BJ (cell line): ENCODE measurements at regions not wholly inside any gene's neighbourhood (a gene's known extent, or its start where the extent isn't known, plus 50 kb on each side); places are given as distances from the start of the nearest gene placed in this dataset.
"Not testable (repeated sequence)": the region's sequence is repeated elsewhere in the genome, so short reads cannot be mapped to it uniquely, and the experiment has no call there.

Experiments used
- CTCF ChIA-PET: fragments of 350-600 bp; formaldehyde crosslinking; extraction: SDS; loops from one replicate; lab custom pipeline; 2021; ENCODE audit warnings: antibody characterized with exemption, inconsistent platforms; lab: Yijun Ruan, JAX
- POLR2A ChIA-PET: fragments of 300-600 bp; sonication (Branson Sonifier 250); formaldehyde crosslinking; extraction: SDS; loops from one replicate; lab custom pipeline; 2021; ENCODE audit warnings: antibody characterized with exemption; lab: Charles Lee
- DNase-seq: peaks from one replicate; pipeline ENCODE4 v3.0.0-alpha.2; 2011; ENCODE audit warnings: low read depth
- H3K27me3 ChIP-seq: 2 replicates; pipeline ENCODE4 v1.6.0; 2011; ENCODE audit warnings: low read length; ENCODE audit not compliant: control insufficient read depth, insufficient read depth
- H3K36me3 ChIP-seq: 2 replicates; pipeline ENCODE4 v1.5.1; 2011; ENCODE audit warnings: low read length; ENCODE audit not compliant: control insufficient read depth, insufficient read depth
- H3K4me3 ChIP-seq: 2 replicates; pipeline ENCODE4 v1.5.1; 2011; ENCODE audit warnings: low read depth, mild to moderate bottlenecking, control low read depth, low read length
- CTCF ChIP-seq: IDR thresholded peaks from 2 replicates; pipeline ENCODE4 v1.5.1; 2011; ENCODE audit warnings: low read depth, mild to moderate bottlenecking, control low read depth, inconsistent platforms, low read length, moderate library complexity; ENCODE audit not compliant: insufficient read depth

- H3K27me3 ChIP-seq, result no peaks in the 10 kb centered on the region
- no peak for TF ChIP-seq CTCF
- no peak for DNase-seq
- no peak overlapping the region for H3K4me3 ChIP-seq
- ChIA-PET POLR2A (no interaction called here), CTCF (no interaction called here)
- H3K36me3 ChIP-seq, result no peaks in the 10 kb centered on the region
Observed at GRCh38 chr1:191043066-191043465, 565.4 kb upstream of the BRINP3 start.

- CTCF ChIA-PET, result no interaction called here
- DNase-seq, result no peak
- H3K27me3 ChIP-seq, result no peaks in the 10 kb centered on the region
- no peak overlapping the region for H3K4me3 ChIP-seq
- TF ChIP-seq CTCF, result no peak
- POLR2A ChIA-PET, result no interaction called here
- H3K36me3 ChIP-seq, result no peaks in the 10 kb centered on the region
Observed at GRCh38 chr1:191049781-191050180, 572.1 kb upstream of the BRINP3 start.

GRCh38 chr1:191052888-191053287 lies 575.2 kb upstream of the BRINP3 start:
- TF ChIP-seq CTCF, result no peak
- no peak for DNase-seq
- H3K4me3 ChIP-seq, result no peak overlapping the region
- H3K36me3 ChIP-seq, result no peaks in the 10 kb centered on the region
- H3K27me3 ChIP-seq, result no peaks in the 10 kb centered on the region
- CTCF ChIA-PET, result no interaction called here
- POLR2A ChIA-PET, result no interaction called here

GRCh38 chr1:191065346-191065745 lies 587.7 kb upstream of the BRINP3 start:
- H3K36me3 ChIP-seq, result no peaks in the 10 kb centered on the region
- ChIA-PET CTCF (no interaction called here), POLR2A (no interaction called here)
- no peak for DNase-seq
- H3K27me3 ChIP-seq, result no peaks in the 10 kb centered on the region
- H3K4me3 ChIP-seq, result no peak overlapping the region
- no peak for TF ChIP-seq CTCF

GRCh38 chr1:191065771-191066170 lies 588.1 kb upstream of the BRINP3 start:
- Histone ChIP-seq H3K4me3 (no peak overlapping the region), H3K27me3 (no peaks in the 10 kb centered on the region), H3K36me3 (no peaks in the 10 kb centered on the region)
- POLR2A ChIA-PET, result no interaction called here
- CTCF ChIA-PET, result no interaction called here
- no peak for TF ChIP-seq CTCF
- no peak for DNase-seq

- no peak for TF ChIP-seq CTCF
- no peak for DNase-seq
- Histone ChIP-seq H3K36me3 (no peaks in the 10 kb centered on the region), H3K4me3 (no peak overlapping the region), H3K27me3 (no peaks in the 10 kb centered on the region)
- CTCF ChIA-PET, result no interaction called here
- POLR2A ChIA-PET, result no interaction called here
Observed at GRCh38 chr1:191074881-191075280, 597.2 kb upstream of the BRINP3 start.

- POLR2A ChIA-PET, H3K4me3 ChIP-seq, DNase-seq, H3K27me3 ChIP-seq, H3K36me3 ChIP-seq, CTCF ChIA-PET: not testable (repeated sequence)
Observed at GRCh38 chr1:191083090-191083489, 605.4 kb upstream of the BRINP3 start.
